HepG2 (cell line): ENCODE measurements at regions not wholly inside any gene's neighbourhood (a gene's known extent, or its start where the extent isn't known, plus 50 kb on each side); places are given as distances from the start of the nearest gene placed in this dataset.

ENCODE experiments used
- ATAC-seq: fragments of 200-7000 bp; cut with Tn5 transposase; 3 replicates; pipeline ENCODE4 v1.9.1; 2020; ENCODE audit warnings: mild to moderate bottlenecking, moderate library complexity
- BruUV-seq: library from RNA; stranded (reverse); fragments of 400-500 nt; replicated peaks from 2 replicates; lab custom pipeline; 2021; lab: Mats Ljungman, UMichigan
- CTCF ChIA-PET: fragments of 300-600 bp; formaldehyde crosslinking; extraction: SDS; loops from one replicate; lab custom pipeline; 2021; ENCODE audit warnings: low total read pairs, inconsistent platforms, low intra/inter-chr PET ratio; lab: Yijun Ruan, JAX
- POLR2A ChIA-PET: fragments of 350-600 bp; sonication (Branson Sonifier 250); formaldehyde crosslinking; loops from one replicate; lab custom pipeline; 2020; ENCODE audit warnings: antibody characterized with exemption, inconsistent platforms; lab: Yijun Ruan, JAX
- DNase-seq: peaks from one replicate; pipeline ENCODE4 v3.0.0-alpha.2; 2015; ENCODE audit warnings: low spot score
- FAIRE-seq: peaks from 3 replicates; lab custom pipeline; 2011; peaks lifted over from hg19 to GRCh38; lab: Jason Lieb, UNC
- H2AFZ ChIP-seq: one replicate; pipeline ENCODE4 v1.6.1; 2011; ENCODE audit warnings: low read length, inconsistent platforms
- H3K27ac ChIP-seq: fragments of 300-600 bp; 3 replicates; pipeline ENCODE4 v1.8.0; 2011; ENCODE audit warnings: mixed run types, mild to moderate bottlenecking, mixed read lengths, low read length, inconsistent platforms; ENCODE audit not compliant: insufficient read depth; ENCODE audit errors: extremely low read length
- H3K27me3 ChIP-seq, 2 experiments: fragments of 200-600 bp in 1 of 2; 2 replicates in 1 of 2; 3 replicates in 1 of 2; pipeline versions ENCODE4 v1.6.0 to v1.8.0; 2011; ENCODE audit warnings: low read length in 2 of 2, mild to moderate bottlenecking in 2 of 2, moderate library complexity in 2 of 2, inconsistent platforms in 1 of 2; ENCODE audit not compliant: insufficient read depth in 2 of 2, control insufficient read depth in 1 of 2
- H3K36me3 ChIP-seq, 2 experiments: fragments of 200-600 bp in 1 of 2; replicated peaks in 1 of 2; 2 replicates in 1 of 2; 3 replicates in 1 of 2; pipeline versions ENCODE4 v1.5.1 to v1.8.0; 2011; ENCODE audit warnings: low read length in 2 of 2, inconsistent platforms in 1 of 2; ENCODE audit not compliant: insufficient read depth in 2 of 2, control insufficient read depth in 1 of 2
- H3K4me1 ChIP-seq: 2 replicates; pipeline ENCODE4 v1.5.1; 2012; ENCODE audit warnings: low read length, inconsistent platforms; ENCODE audit not compliant: insufficient read depth
- H3K4me2 ChIP-seq: 2 replicates; pipeline ENCODE4 v1.6.0; 2011; ENCODE audit warnings: low read depth, low read length, inconsistent platforms
- H3K4me3 ChIP-seq, 3 experiments: fragments of 200-600 bp in 1 of 3; sonication (generic), shearing (Covaris generic) in 1 of 3; replicated peaks in 1 of 3; 2 replicates each; pipeline ENCODE4 v1.5.1; 2011 to 2016; ENCODE audit warnings: low read length in 3 of 3, inconsistent platforms in 2 of 3, low read depth in 2 of 3, mild to moderate bottlenecking in 2 of 3, control low read depth in 1 of 3, mixed read lengths in 1 of 3; ENCODE audit not compliant: insufficient read depth in 1 of 3
- H3K79me2 ChIP-seq: one replicate; pipeline ENCODE4 v1.6.1; 2011; ENCODE audit warnings: low read length, inconsistent platforms; ENCODE audit not compliant: insufficient read depth
- H3K9ac ChIP-seq: 2 replicates; pipeline ENCODE4 v1.6.0; 2011; ENCODE audit warnings: mild to moderate bottlenecking, low read depth, low read length, inconsistent platforms; ENCODE audit not compliant: insufficient read depth
- H3K9me3 ChIP-seq: 2 replicates; pipeline ENCODE4 v1.5.1; 2012; ENCODE audit warnings: mild to moderate bottlenecking, low read length
- H4K20me1 ChIP-seq: 2 replicates; pipeline ENCODE4 v1.6.0; 2011; ENCODE audit warnings: inconsistent platforms, mild to moderate bottlenecking, low read length, moderate library complexity; ENCODE audit not compliant: insufficient read depth
- ARID3A ChIP-seq: IDR thresholded peaks from 2 replicates; pipeline ENCODE4 v1.6.1; 2012; ENCODE audit warnings: low read depth, low read length, improper control_type of control experiment
- FOXK1 ChIP-seq: sonication (generic); formaldehyde crosslinking; IDR thresholded peaks from 2 replicates; pipeline ENCODE4 v1.4.0; 2020; ENCODE audit warnings: low read depth, missing genetic modification reagents, borderline replicate concordance
- HINFP ChIP-seq: sonication (generic); formaldehyde crosslinking; IDR thresholded peaks from 2 replicates; pipeline ENCODE4 v1.4.0; 2020; ENCODE audit warnings: low read depth, mild to moderate bottlenecking, missing genetic modification reagents
- RXRB ChIP-seq: IDR thresholded peaks from 2 replicates; pipeline ENCODE4 v1.6.1; 2016; ENCODE audit warnings: borderline replicate concordance, missing genetic modification reagents, missing compliant biosample characterization
- ZNF17 ChIP-seq: sonication (generic); formaldehyde crosslinking; IDR thresholded peaks from 2 replicates; pipeline ENCODE4 v1.5.0; 2020; ENCODE audit warnings: mild to moderate bottlenecking, missing genetic modification reagents
- ZNF343 ChIP-seq: sonication (generic); formaldehyde crosslinking; IDR thresholded peaks from 2 replicates; pipeline ENCODE4 v1.4.0; 2020; ENCODE audit warnings: mild to moderate bottlenecking, missing genetic modification reagents
- ZNF414 ChIP-seq: sonication (generic); formaldehyde crosslinking; IDR thresholded peaks from 2 replicates; pipeline ENCODE4 v1.5.0; 2020; ENCODE audit warnings: missing genetic modification reagents
- ZNF564 ChIP-seq: sonication (generic); formaldehyde crosslinking; IDR thresholded peaks from 2 replicates; pipeline ENCODE4 v1.8.1; 2023; ENCODE audit warnings: mild to moderate bottlenecking, missing genetic modification reagents
- ZNF7 ChIP-seq: IDR thresholded peaks from 2 replicates; pipeline ENCODE4 v1.6.1; 2016; ENCODE audit warnings: missing biosample characterization, missing genetic modification reagents
- ZSCAN9 ChIP-seq: IDR thresholded peaks from 2 replicates; pipeline ENCODE4 v1.6.1; 2016; ENCODE audit warnings: borderline replicate concordance
- WGBS: methylation state at CpG from one replicate; pipeline ENCODE4 v1.1.6; 2017; ENCODE audit warnings: low lambda C conversion rate; 5-methylcytosine and 5-hydroxymethylcytosine counted together
- in situ Hi-C: cut with HindIII; loops from 2 replicates; pipeline ENCODE4 v1.10.0; 2017; ENCODE audit warnings: low pct_unique_long_range_greater_than_20kb; ENCODE audit not compliant: extremely low pct_ligation_motif_present
- intact Hi-C: fragments of 100-400 bp; cut with micrococcal nuclease; formaldehyde crosslinking; loops from one replicate; pipeline ENCODE4 v1.10.0; 2022; ENCODE audit not compliant: unreplicated experiment

GRCh38 chr3:13176445-13176844, 103.2 kb upstream of the IQSEC1 start:
- WGBS: 94% methylated on average over 10 of the region's 10 CpGs
- intact Hi-C loops: no loop called here
- Histone ChIP-seq H3K4me1 (peaks cover 13% of the 10 kb centered on the region), H2AFZ (no peak overlapping the region), H3K79me2 (peaks cover 7% of the 10 kb centered on the region), H3K9ac (no peak overlapping the region), H4K20me1 (no peaks in the 10 kb centered on the region; the same call in 1 of the 2 replicates), H3K27ac (no peak overlapping the region), H3K9me3 (peaks cover 5% of the 10 kb centered on the region; the same call in 1 of the 2 replicates), H3K4me3 (no peak overlapping the region), H3K36me3 (no peaks in the 10 kb centered on the region), H3K4me2 (no peak overlapping the region), H3K27me3 (no peaks in the 10 kb centered on the region)
- in situ Hi-C loops: no loop called here
- no peak for DNase-seq
- TF ChIP-seq ZNF564 (no peak), FOXK1 (CRISPR knock-in tag) (no peak), HINFP (CRISPR knock-in tag) (no peak), ZNF7 (no peak), ZNF343 (CRISPR knock-in tag) (no peak), RXRB (no peak), ZSCAN9 (no peak), ZNF17 (no peak), ZNF414 (CRISPR knock-in tag) (no peak), ARID3A (no peak)
- CTCF ChIA-PET: no interaction called here
- ATAC-seq: no peak
- FAIRE-seq: no peak
- POLR2A ChIA-PET: no interaction called here
- BruUV-seq: no TSS peak
